ENCODE measurements at regions not wholly inside any gene's neighbourhood (a gene's known extent, or its start where the extent isn't known, plus 50 kb on each side); places are given as distances from the start of the nearest gene placed in this dataset.

DNA sequence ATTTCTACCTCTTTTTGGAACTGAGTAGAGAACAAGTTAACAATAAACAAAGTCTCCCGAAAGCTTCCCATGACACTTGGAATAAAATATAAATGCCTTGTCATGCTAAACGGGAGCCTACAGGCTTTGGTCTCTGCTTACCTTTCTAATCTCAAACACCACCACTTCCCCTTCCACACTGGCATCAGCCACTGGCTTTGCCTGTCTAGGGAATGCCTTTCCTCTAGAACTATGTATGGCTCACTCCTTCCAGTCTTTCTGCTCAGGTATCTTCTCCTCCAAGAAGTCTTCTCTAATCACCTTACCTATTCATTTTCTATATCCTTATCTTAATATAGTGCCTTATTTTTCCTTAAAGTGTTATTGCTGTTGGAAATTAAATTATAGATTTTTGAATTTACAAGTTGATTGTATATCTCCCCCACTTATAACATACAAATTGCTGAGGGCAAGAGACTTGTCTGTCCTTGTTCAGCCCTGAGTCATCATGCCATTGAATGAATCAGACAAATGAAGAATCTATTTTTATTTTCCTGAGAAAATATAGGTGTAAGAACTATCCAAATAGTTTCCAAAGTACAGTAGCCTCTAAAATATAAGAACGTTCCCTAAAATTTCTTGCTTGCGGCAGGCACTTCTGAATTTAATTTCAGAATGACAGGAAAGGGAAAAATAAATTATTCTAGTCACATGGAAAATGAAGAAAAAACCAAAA is 119.2 kb downstream of the TM2D1 start:
- DNase-seq: no peak
- no peak for TF ChIP-seq CTCF (IDR thresholded peaks at IDR 0.05)
- intact Hi-C loops (cut with DNase I; ENCODE audit: low total_unique reads): no loop called here
- no peaks in the 10 kb centered on the region for H3K36me3 ChIP-seq
- H3K27ac ChIP-seq: peak overlapping the region; percentile 76 to 87
- peaks cover 0 to 37% (median 10%) of the 10 kb centered on the region in 4 donors for H3K4me1 ChIP-seq
- no peaks in the 10 kb centered on the region for H3K27me3 ChIP-seq
- H3K9me3 ChIP-seq: no peaks in the 10 kb centered on the region
- H3K4me3 ChIP-seq: peak overlapping the region; percentile 15 to 32

DNA sequence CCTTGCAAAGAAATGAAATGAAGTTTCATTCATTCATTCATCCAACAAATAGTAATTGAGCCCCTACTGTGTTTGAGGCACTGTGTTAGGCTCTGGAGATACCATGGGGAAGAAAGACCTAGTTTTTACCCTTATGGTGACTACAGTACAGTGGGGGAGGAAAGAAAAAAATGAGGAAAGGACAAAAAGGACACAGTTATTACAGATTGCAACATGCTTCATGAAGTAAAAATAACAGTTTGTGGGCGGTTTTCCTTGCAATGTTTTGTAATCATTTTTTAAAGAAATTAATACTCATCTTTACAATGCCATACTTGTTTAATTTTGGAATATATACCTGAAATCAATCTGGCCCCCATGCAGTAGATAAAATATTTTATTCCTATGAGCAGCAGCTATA is 120.3 kb downstream of the TM2D1 start:
- H3K9me3 ChIP-seq: no peaks in the 10 kb centered on the region
- no peak for TF ChIP-seq CTCF (IDR thresholded peaks at IDR 0.05)
- H3K4me1 ChIP-seq: peaks cover 0 to 37% (median 10%) of the 10 kb centered on the region in 4 donors
- H3K4me3 ChIP-seq: no peak overlapping the region
- H3K36me3 ChIP-seq: no peaks in the 10 kb centered on the region
- intact Hi-C loops (cut with DNase I; ENCODE audit: low total_unique reads): no loop called here
- no peaks in the 10 kb centered on the region for H3K27me3 ChIP-seq
- DNase-seq: no peak
- peak overlapping the region in 1 of 2 donors; percentile 87 for H3K27ac ChIP-seq

DNA sequence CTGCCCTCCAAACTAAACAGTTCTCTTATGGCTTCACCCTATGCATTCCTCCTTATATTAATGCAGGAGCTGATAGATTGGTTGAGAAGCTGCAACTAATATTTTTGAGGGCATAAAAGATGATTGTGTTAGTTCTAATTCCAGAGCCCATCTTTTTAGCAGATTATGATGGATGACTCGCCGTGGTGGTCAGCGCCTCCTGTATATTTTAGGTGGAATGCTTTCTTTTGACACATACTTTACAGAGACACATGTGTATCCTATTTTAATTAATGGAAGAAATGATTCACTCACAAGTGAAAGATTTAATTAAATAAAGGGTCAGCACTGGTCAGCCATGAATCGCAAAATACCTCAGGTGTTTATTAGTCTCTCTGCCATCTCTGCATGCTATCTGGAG is 120.7 kb downstream of the TM2D1 start:
- TF ChIP-seq CTCF (IDR thresholded peaks at IDR 0.05): no peak
- intact Hi-C loops (cut with DNase I; ENCODE audit: low total_unique reads): no loop called here

GRCh38 chr1:61602663-61603062 is 122.3 kb downstream of the TM2D1 start:
- Histone ChIP-seq H3K27ac (no peak overlapping the region), H3K36me3 (no peaks in the 10 kb centered on the region), H3K9me3 (peaks cover 0 to 2% (median 0%) of the 10 kb centered on the region in 3 donors), H3K27me3 (no peaks in the 10 kb centered on the region), H3K4me3 (no peak overlapping the region), H3K4me1 (peaks cover 0 to 30% (median 10%) of the 10 kb centered on the region in 4 donors)
- intact Hi-C loops (cut with DNase I; ENCODE audit: low total_unique reads): no loop called here
- no peak for TF ChIP-seq CTCF (IDR thresholded peaks at IDR 0.05)
- DNase-seq: no peak

More for the DNA sequence above, 120.7 kb downstream of the TM2D1 start:
- Histone ChIP-seq H3K4me3 (no peak overlapping the region), H3K9me3 (no peaks in the 10 kb centered on the region), H3K27ac (no peak overlapping the region), H3K4me1 (peaks cover 0 to 37% (median 10%) of the 10 kb centered on the region in 4 donors), H3K36me3 (no peaks in the 10 kb centered on the region), H3K27me3 (no peaks in the 10 kb centered on the region)
- DNase-seq: no peak

GRCh38 chr1:61597601-61598000 is 127.3 kb downstream of the TM2D1 start:
- DNase-seq: no peak
- H3K36me3 ChIP-seq: no peaks in the 10 kb centered on the region
- H3K9me3 ChIP-seq: peaks cover 0 to 8% (median 0%) of the 10 kb centered on the region in 3 donors
- no peak overlapping the region for H3K4me3 ChIP-seq
- no peaks in the 10 kb centered on the region for H3K27me3 ChIP-seq
- no peak overlapping the region for H3K27ac ChIP-seq
- TF ChIP-seq CTCF (IDR thresholded peaks at IDR 0.05): no peak
- intact Hi-C loops (cut with DNase I; ENCODE audit: low total_unique reads): no loop called here
- H3K4me1 ChIP-seq: no peaks in the 10 kb centered on the region
